ENCODE measurements at regions not wholly inside any gene's neighbourhood (a gene's known extent, or its start where the extent isn't known, plus 50 kb on each side); places are given as distances from the start of the nearest gene placed in this dataset.

GRCh38 chr1:233496993-233497392 is 116.9 kb upstream of the KCNK1 start:
- Histone ChIP-seq H3K4me1 (ENCODE audit: control insufficient read depth in 1 of 2, insufficient read depth in 2 of 2, low read length in 2 of 2) (no peaks in the 10 kb centered on the region), H3K9ac (ENCODE audit: low read length) (no peak overlapping the region), H4K20me1 (ENCODE audit: insufficient read depth) (no peaks in the 10 kb centered on the region), H2AFZ (ENCODE audit: low read depth, low read length, poor library complexity, severe bottlenecking) (no peak overlapping the region), H3K9me2 (ENCODE audit: insufficient read depth) (no peaks in the 10 kb centered on the region), H3K79me2 (ENCODE audit: insufficient read depth, low read length) (no peaks in the 10 kb centered on the region), H3K27ac (ENCODE audit: low read depth, low read length) (no peak overlapping the region), H3K4me3 (replicated peaks in 1 of 2; ENCODE audit: low read depth in 1 of 2, low read length in 2 of 2) (no peak overlapping the region), H3K9me3 (ENCODE audit: control insufficient read depth in 1 of 2, insufficient read depth in 1 of 2, low read depth in 1 of 2, low read length in 2 of 2) (no peaks in the 10 kb centered on the region), H3K27me3 (ENCODE audit: insufficient read depth, low read length) (0 out of 2 replicates have a peak, but pooled peaks cover 6% of the 10 kb centered on the region), H3K36me3 (ENCODE audit: control insufficient read depth in 1 of 2, insufficient read depth in 2 of 2, low read length in 2 of 2) (no peaks in the 10 kb centered on the region), H3K4me2 (ENCODE audit: low read length) (no peak overlapping the region)
- ATAC-seq = no peak
- ChIA-PET RAD21 (ENCODE audit: low non-redundant PET in 1 of 2, low total read pairs in 2 of 2, uncharacterized antibody in 2 of 2, unreplicated experiment in 2 of 2) (no interaction called here), CTCF (no interaction called here), POLR2A (no interaction called here)
- BruUV-seq (replicated peaks) = no TSS peak
- no peak for TF ChIP-seq ATF3 (IDR thresholded peaks at IDR 0.05)
- no peak for TF ChIP-seq YY1 (IDR thresholded peaks at IDR 0.05; ENCODE audit: extremely low read depth, insufficient replicate concordance, low read depth, low read length)
- TF ChIP-seq TCF7L2 (IDR thresholded peaks at IDR 0.05; ENCODE audit: borderline replicate concordance, extremely low read depth, insufficient read depth, insufficient read length) = no peak
- no peak for TF ChIP-seq MAX (IDR thresholded peaks at IDR 0.05)
- TF ChIP-seq POLR2AphosphoS5 (IDR thresholded peaks at IDR 0.05; ENCODE audit: low read depth, low read length) = no peak
- TF ChIP-seq JUND (IDR thresholded peaks at IDR 0.05) = no peak
- no peak for TF ChIP-seq SRF (IDR thresholded peaks at IDR 0.05; ENCODE audit: low read depth)
- no peak for TF ChIP-seq SP1 (IDR thresholded peaks at IDR 0.05; ENCODE audit: low read depth)
- no peak for TF ChIP-seq CTCF (IDR thresholded peaks at IDR 0.05 in 2 of 3, conservative IDR thresholded peaks at IDR 0.05 in 1 of 3; ENCODE audit: borderline replicate concordance in 1 of 3, insufficient read depth in 1 of 3, low read depth in 2 of 3, low read length in 2 of 3)
- no peak for TF ChIP-seq SIN3A (IDR thresholded peaks at IDR 0.05; ENCODE audit: low read depth)
- TF ChIP-seq POLR2A (IDR thresholded peaks at IDR 0.05; ENCODE audit: borderline replicate concordance, extremely low read depth, insufficient read depth, insufficient read length) = no peak
- TF ChIP-seq CBX3 (IDR thresholded peaks at IDR 0.05; ENCODE audit: low read depth) = no peak
- no peak for TF ChIP-seq EGR1 (IDR thresholded peaks at IDR 0.05; ENCODE audit: low read depth)
- TF ChIP-seq ZFX (IDR thresholded peaks at IDR 0.05) = no peak
- no peak for TF ChIP-seq FOSL1 (IDR thresholded peaks at IDR 0.05; ENCODE audit: low read depth)
- no peak for TF ChIP-seq CEBPB (IDR thresholded peaks at IDR 0.05; ENCODE audit: low read depth)
- no peak for TF ChIP-seq EZH2phosphoT487 (IDR thresholded peaks at IDR 0.05; ENCODE audit: borderline replicate concordance)
- TF ChIP-seq RAD21 (IDR thresholded peaks at IDR 0.05; ENCODE audit: low read depth) = no peak
- intact Hi-C loops (cut with micrococcal nuclease) = no loop called here
- no peak for DNase-seq (ENCODE audit: low read depth, low spot score)
